ENCODE measurements at regions not wholly inside any gene's neighbourhood (a gene's known extent, or its start where the extent isn't known, plus 50 kb on each side); places are given as distances from the start of the nearest gene placed in this dataset.

- H3K9ac ChIP-seq (ENCODE audit: low read depth in 1 of 2, low read length in 2 of 2) = no peak overlapping the region
- H3K4me3 ChIP-seq (ENCODE audit: low read depth in 1 of 2, low read length in 2 of 2) = no peak overlapping the region
- H3K9me3 ChIP-seq (ENCODE audit: control insufficient read depth in 1 of 2, low read length in 2 of 2) = no peaks in the 10 kb centered on the region
- H3K36me3 ChIP-seq (ENCODE audit: control insufficient read depth in 1 of 2, insufficient read depth in 2 of 2, low read length in 2 of 2) = no peaks in the 10 kb centered on the region
- H3K27ac ChIP-seq (ENCODE audit: low read depth, low read length) = no peak overlapping the region
- no peaks in the 10 kb centered on the region for H3K4me1 ChIP-seq (ENCODE audit: control insufficient read depth in 1 of 2, insufficient read depth in 2 of 2, low read length in 2 of 2)
- no peaks in the 10 kb centered on the region for H3K27me3 ChIP-seq (ENCODE audit: control insufficient read depth in 1 of 2, insufficient read depth in 2 of 2, low read length in 2 of 2)
Observed at GRCh38 chr7:54701982-54702381, 57.0 kb downstream of the SEC61G start.

GRCh38 chr7:54699715-54700114, 59.3 kb downstream of the SEC61G start:
- Histone ChIP-seq H3K27me3 (ENCODE audit: control insufficient read depth in 1 of 2, insufficient read depth in 2 of 2, low read length in 2 of 2) (no peaks in the 10 kb centered on the region), H3K4me1 (ENCODE audit: control insufficient read depth in 1 of 2, insufficient read depth in 2 of 2, low read length in 2 of 2) (no peaks in the 10 kb centered on the region), H3K27ac (ENCODE audit: low read depth, low read length) (no peak overlapping the region), H3K36me3 (ENCODE audit: control insufficient read depth in 1 of 2, insufficient read depth in 2 of 2, low read length in 2 of 2) (no peaks in the 10 kb centered on the region), H3K9ac (ENCODE audit: low read depth in 1 of 2, low read length in 2 of 2) (no peak overlapping the region), H3K4me3 (ENCODE audit: low read depth in 1 of 2, low read length in 2 of 2) (no peak overlapping the region), H3K9me3 (ENCODE audit: control insufficient read depth in 1 of 2, low read length in 2 of 2) (no peaks in the 10 kb centered on the region)

- no peak overlapping the region for H3K4me3 ChIP-seq (ENCODE audit: low read depth in 1 of 2, low read length in 2 of 2)
Observed at GRCh38 chr7:54697659-54698186, 61.3 kb downstream of the SEC61G start.

GRCh38 chr7:54690892-54691291, 68.1 kb downstream of the SEC61G start:
- H3K27ac ChIP-seq (ENCODE audit: low read depth, low read length) = no peak overlapping the region
- H3K27me3 ChIP-seq (ENCODE audit: control insufficient read depth in 1 of 2, insufficient read depth in 2 of 2, low read length in 2 of 2) = no peaks in the 10 kb centered on the region
- no peaks in the 10 kb centered on the region for H3K9me3 ChIP-seq (ENCODE audit: control insufficient read depth in 1 of 2, low read length in 2 of 2)
- H3K9ac ChIP-seq (ENCODE audit: low read depth in 1 of 2, low read length in 2 of 2) = no peak overlapping the region
- H3K4me1 ChIP-seq (ENCODE audit: control insufficient read depth in 1 of 2, insufficient read depth in 2 of 2, low read length in 2 of 2) = no peaks in the 10 kb centered on the region
- no peak overlapping the region for H3K4me3 ChIP-seq (ENCODE audit: low read depth in 1 of 2, low read length in 2 of 2)
- H3K36me3 ChIP-seq (ENCODE audit: control insufficient read depth in 1 of 2, insufficient read depth in 2 of 2, low read length in 2 of 2) = no peaks in the 10 kb centered on the region

More at GRCh38 chr7:54697659-54698186, 61.3 kb downstream of the SEC61G start:
- Histone ChIP-seq H3K27ac (ENCODE audit: low read depth, low read length) (no peak overlapping the region), H3K27me3 (ENCODE audit: control insufficient read depth in 1 of 2, insufficient read depth in 2 of 2, low read length in 2 of 2) (no peaks in the 10 kb centered on the region), H3K9me3 (ENCODE audit: control insufficient read depth in 1 of 2, low read length in 2 of 2) (no peaks in the 10 kb centered on the region), H3K9ac (ENCODE audit: low read depth in 1 of 2, low read length in 2 of 2) (no peak overlapping the region), H3K4me1 (ENCODE audit: control insufficient read depth in 1 of 2, insufficient read depth in 2 of 2, low read length in 2 of 2) (no peaks in the 10 kb centered on the region), H3K36me3 (ENCODE audit: control insufficient read depth in 1 of 2, insufficient read depth in 2 of 2, low read length in 2 of 2) (no peaks in the 10 kb centered on the region)

- H3K9ac ChIP-seq (ENCODE audit: low read depth in 1 of 2, low read length in 2 of 2) = no peak overlapping the region
- H3K4me1 ChIP-seq (ENCODE audit: control insufficient read depth in 1 of 2, insufficient read depth in 2 of 2, low read length in 2 of 2) = no peaks in the 10 kb centered on the region
- H3K27ac ChIP-seq (ENCODE audit: low read depth, low read length) = no peak overlapping the region
- H3K9me3 ChIP-seq (ENCODE audit: control insufficient read depth in 1 of 2, low read length in 2 of 2) = no peaks in the 10 kb centered on the region
- H3K36me3 ChIP-seq (ENCODE audit: control insufficient read depth in 1 of 2, insufficient read depth in 2 of 2, low read length in 2 of 2) = no peaks in the 10 kb centered on the region
- no peak overlapping the region for H3K4me3 ChIP-seq (ENCODE audit: low read depth in 1 of 2, low read length in 2 of 2)
- H3K27me3 ChIP-seq (ENCODE audit: control insufficient read depth in 1 of 2, insufficient read depth in 2 of 2, low read length in 2 of 2) = no peaks in the 10 kb centered on the region
Observed at GRCh38 chr7:54690050-54690443, 69.0 kb downstream of the SEC61G start.

GRCh38 chr7:54689394-54690049, 69.5 kb downstream of the SEC61G start:
- no peaks in the 10 kb centered on the region for H3K4me1 ChIP-seq (ENCODE audit: control insufficient read depth in 1 of 2, insufficient read depth in 2 of 2, low read length in 2 of 2)
- H3K4me3 ChIP-seq (ENCODE audit: low read depth in 1 of 2, low read length in 2 of 2) = no peak overlapping the region
- no peaks in the 10 kb centered on the region for H3K27me3 ChIP-seq (ENCODE audit: control insufficient read depth in 1 of 2, insufficient read depth in 2 of 2, low read length in 2 of 2)
- no peak overlapping the region for H3K9ac ChIP-seq (ENCODE audit: low read depth in 1 of 2, low read length in 2 of 2)
- H3K9me3 ChIP-seq (ENCODE audit: control insufficient read depth in 1 of 2, low read length in 2 of 2) = no peaks in the 10 kb centered on the region
- H3K36me3 ChIP-seq (ENCODE audit: control insufficient read depth in 1 of 2, insufficient read depth in 2 of 2, low read length in 2 of 2) = no peaks in the 10 kb centered on the region
- H3K27ac ChIP-seq (ENCODE audit: low read depth, low read length) = no peak overlapping the region

GRCh38 chr7:54687462-54688212, 71.4 kb downstream of the SEC61G start:
- no peak overlapping the region for H3K4me3 ChIP-seq (ENCODE audit: low read depth in 1 of 2, low read length in 2 of 2)
- no peaks in the 10 kb centered on the region for H3K9me3 ChIP-seq (ENCODE audit: control insufficient read depth in 1 of 2, low read length in 2 of 2)
- no peaks in the 10 kb centered on the region for H3K36me3 ChIP-seq (ENCODE audit: control insufficient read depth in 1 of 2, insufficient read depth in 2 of 2, low read length in 2 of 2)
- H3K9ac ChIP-seq (ENCODE audit: low read depth in 1 of 2, low read length in 2 of 2) = no peak overlapping the region
- no peak overlapping the region for H3K27ac ChIP-seq (ENCODE audit: low read depth, low read length)
- H3K4me1 ChIP-seq (ENCODE audit: control insufficient read depth in 1 of 2, insufficient read depth in 2 of 2, low read length in 2 of 2) = no peaks in the 10 kb centered on the region
- no peaks in the 10 kb centered on the region for H3K27me3 ChIP-seq (ENCODE audit: control insufficient read depth in 1 of 2, insufficient read depth in 2 of 2, low read length in 2 of 2)

GRCh38 chr7:54680377-54681005, 78.5 kb downstream of the SEC61G start:
- Histone ChIP-seq H3K27ac (ENCODE audit: low read depth, low read length) (no peak overlapping the region), H3K4me1 (ENCODE audit: control insufficient read depth in 1 of 2, insufficient read depth in 2 of 2, low read length in 2 of 2) (no peaks in the 10 kb centered on the region), H3K9me3 (ENCODE audit: control insufficient read depth in 1 of 2, low read length in 2 of 2) (no peaks in the 10 kb centered on the region), H3K36me3 (ENCODE audit: control insufficient read depth in 1 of 2, insufficient read depth in 2 of 2, low read length in 2 of 2) (no peaks in the 10 kb centered on the region), H3K4me3 (ENCODE audit: low read depth in 1 of 2, low read length in 2 of 2) (no peak overlapping the region), H3K9ac (ENCODE audit: low read depth in 1 of 2, low read length in 2 of 2) (no peak overlapping the region), H3K27me3 (ENCODE audit: control insufficient read depth in 1 of 2, insufficient read depth in 2 of 2, low read length in 2 of 2) (no peaks in the 10 kb centered on the region)

- no peak overlapping the region for H3K4me3 ChIP-seq (ENCODE audit: low read depth in 1 of 2, low read length in 2 of 2)
Observed at GRCh38 chr7:54679490-54679817, 79.6 kb downstream of the SEC61G start.

GRCh38 chr7:54678763-54679489, 80.1 kb downstream of the SEC61G start:
- Histone ChIP-seq H3K4me3 (ENCODE audit: low read depth in 1 of 2, low read length in 2 of 2) (no peak overlapping the region), H3K27ac (ENCODE audit: low read depth, low read length) (no peak overlapping the region), H3K27me3 (ENCODE audit: control insufficient read depth in 1 of 2, insufficient read depth in 2 of 2, low read length in 2 of 2) (no peaks in the 10 kb centered on the region), H3K9me3 (ENCODE audit: control insufficient read depth in 1 of 2, low read length in 2 of 2) (no peaks in the 10 kb centered on the region), H3K4me1 (ENCODE audit: control insufficient read depth in 1 of 2, insufficient read depth in 2 of 2, low read length in 2 of 2) (no peaks in the 10 kb centered on the region), H3K9ac (ENCODE audit: low read depth in 1 of 2, low read length in 2 of 2) (no peak overlapping the region), H3K36me3 (ENCODE audit: control insufficient read depth in 1 of 2, insufficient read depth in 2 of 2, low read length in 2 of 2) (no peaks in the 10 kb centered on the region)

More at GRCh38 chr7:54679490-54679817, 79.6 kb downstream of the SEC61G start:
- H3K27ac ChIP-seq (ENCODE audit: low read depth, low read length) = no peak overlapping the region
- no peaks in the 10 kb centered on the region for H3K4me1 ChIP-seq (ENCODE audit: control insufficient read depth in 1 of 2, insufficient read depth in 2 of 2, low read length in 2 of 2)
- no peaks in the 10 kb centered on the region for H3K27me3 ChIP-seq (ENCODE audit: control insufficient read depth in 1 of 2, insufficient read depth in 2 of 2, low read length in 2 of 2)
- no peaks in the 10 kb centered on the region for H3K9me3 ChIP-seq (ENCODE audit: control insufficient read depth in 1 of 2, low read length in 2 of 2)
- no peak overlapping the region for H3K9ac ChIP-seq (ENCODE audit: low read depth in 1 of 2, low read length in 2 of 2)
- H3K36me3 ChIP-seq (ENCODE audit: control insufficient read depth in 1 of 2, insufficient read depth in 2 of 2, low read length in 2 of 2) = no peaks in the 10 kb centered on the region
